IMR-90 (cell line): ENCODE measurements at regions not wholly inside any gene's neighbourhood (a gene's known extent, or its start where the extent isn't known, plus 50 kb on each side); places are given as distances from the start of the nearest gene placed in this dataset.

Source experiments
- ATAC-seq: fragments of 200-7000 bp; cut with Tn5 transposase; 2 replicates; pipeline ENCODE4 v1.9.1; 2020; ENCODE audit warnings: low read depth, mild to moderate bottlenecking, moderate library complexity
- BruUV-seq: library from RNA; stranded (reverse); fragments of 400-500 nt; replicated peaks from 2 replicates; lab custom pipeline; 2021; lab: Mats Ljungman, UMichigan
- CTCF ChIA-PET: fragments of 300-600 bp; formaldehyde crosslinking; extraction: SDS; loops from one replicate; lab custom pipeline; 2021; ENCODE audit warnings: antibody characterized with exemption; lab: Yijun Ruan, JAX
- POLR2A ChIA-PET: fragments of 300-600 bp; sonication (Branson Sonifier 250); formaldehyde crosslinking; loops from one replicate; lab custom pipeline; 2022; ENCODE audit warnings: antibody characterized with exemption; ENCODE audit not compliant: unreplicated experiment; lab: Charles Lee
- DNase-seq: peaks from one replicate; pipeline ENCODE4 v3.0.0; 2013
- H2AFZ ChIP-seq: replicated peaks from 2 replicates; pipeline ENCODE3; 2013; ENCODE audit warnings: low read length, mild to moderate bottlenecking; ENCODE audit not compliant: poor library complexity
- H2AK5ac ChIP-seq: 2 replicates; pipeline ENCODE4 v1.6.1; 2013; ENCODE audit warnings: low read depth, low read length, inconsistent platforms
- H2AK9ac ChIP-seq: replicated peaks from 2 replicates; pipeline ENCODE3; 2013; ENCODE audit warnings: mild to moderate bottlenecking, low read depth, low read length, moderate library complexity; ENCODE audit not compliant: poor library complexity
- H2BK120ac ChIP-seq: 2 replicates; pipeline ENCODE4 v1.6.1; 2013; ENCODE audit warnings: low read depth, low read length, inconsistent platforms
- H2BK15ac ChIP-seq: 3 replicates; pipeline ENCODE4 v1.6.1; 2013; ENCODE audit warnings: low read depth, low read length, inconsistent platforms
- H2BK20ac ChIP-seq: 2 replicates; pipeline ENCODE4 v1.6.1; 2013; ENCODE audit warnings: low read depth, mild to moderate bottlenecking, inconsistent platforms, low read length, moderate library complexity
- H2BK5ac ChIP-seq: 2 replicates; pipeline ENCODE4 v1.6.1; 2013; ENCODE audit warnings: mild to moderate bottlenecking, low read depth, low read length, inconsistent platforms; ENCODE audit not compliant: poor library complexity, severe bottlenecking
- H3K14ac ChIP-seq: replicated peaks from 2 replicates; pipeline ENCODE4 v1.6.1; 2013; ENCODE audit warnings: low read depth, low read length, inconsistent platforms
- H3K18ac ChIP-seq: 2 replicates; pipeline ENCODE4 v1.6.1; 2013; ENCODE audit warnings: low read depth, low read length, control low read depth
- H3K23ac ChIP-seq: 2 replicates; pipeline ENCODE4 v1.6.1; 2013; ENCODE audit warnings: low read depth, low read length, inconsistent platforms
- H3K27ac ChIP-seq: 2 replicates; pipeline ENCODE4 v1.5.1; 2013; ENCODE audit warnings: mild to moderate bottlenecking, control low read depth, low read length; ENCODE audit not compliant: insufficient read depth
- H3K27me3 ChIP-seq: 2 replicates; pipeline ENCODE4 v1.6.1; 2013; ENCODE audit warnings: low read length; ENCODE audit not compliant: control insufficient read depth, insufficient read depth
- H3K36me3 ChIP-seq: 2 replicates; pipeline ENCODE4 v1.6.1; 2013; ENCODE audit warnings: low read length, mixed read lengths; ENCODE audit not compliant: control insufficient read depth, insufficient read depth
- H3K4ac ChIP-seq: 2 replicates; pipeline ENCODE4 v1.6.1; 2013; ENCODE audit warnings: low read depth, low read length, inconsistent platforms
- H3K4me1 ChIP-seq: 2 replicates; pipeline ENCODE4 v1.6.1; 2013; ENCODE audit warnings: low read length, mixed read lengths; ENCODE audit not compliant: control insufficient read depth, insufficient read depth
- H3K4me2 ChIP-seq: 2 replicates; pipeline ENCODE4 v1.6.1; 2013; ENCODE audit warnings: low read depth, mild to moderate bottlenecking, control low read depth, low read length, moderate library complexity
- H3K4me3 ChIP-seq: 2 replicates; pipeline ENCODE4 v1.5.1; 2013; ENCODE audit warnings: low read depth, mild to moderate bottlenecking, control low read depth, low read length, moderate library complexity; ENCODE audit not compliant: insufficient read depth
- H3K56ac ChIP-seq: 2 replicates; pipeline ENCODE4 v1.6.1; 2013; ENCODE audit warnings: low read length, inconsistent platforms; ENCODE audit not compliant: insufficient read depth; ENCODE audit errors: extremely low read depth
- H3K79me1 ChIP-seq, 2 experiments: 2 replicates each; pipeline ENCODE4 v1.6.1; 2013; ENCODE audit warnings: low read length in 2 of 2, inconsistent platforms in 1 of 2, low read depth in 1 of 2
- H3K9ac ChIP-seq: 2 replicates; pipeline ENCODE4 v1.6.1; 2013; ENCODE audit warnings: low read depth, low read length, control low read depth
- H3K9me1 ChIP-seq: 2 replicates; pipeline ENCODE4 v1.6.1; 2013; ENCODE audit warnings: low read length, inconsistent platforms; ENCODE audit not compliant: insufficient read depth
- H3K9me3 ChIP-seq: 2 replicates; pipeline ENCODE4 v1.6.1; 2013; ENCODE audit warnings: low read length; ENCODE audit not compliant: control insufficient read depth, insufficient read depth
- H4K20me1 ChIP-seq: 2 replicates; pipeline ENCODE4 v1.6.1; 2013; ENCODE audit warnings: low read length, inconsistent platforms; ENCODE audit not compliant: insufficient read depth
- H4K5ac ChIP-seq: 2 replicates; pipeline ENCODE4 v1.6.1; 2013; ENCODE audit warnings: mild to moderate bottlenecking, low read depth, low read length, control low read depth
- H4K8ac ChIP-seq, 2 experiments: 2 replicates each; pipeline ENCODE4 v1.6.1; 2013; ENCODE audit warnings: low read depth in 2 of 2, low read length in 2 of 2, control low read depth in 1 of 2, inconsistent platforms in 1 of 2
- H4K91ac ChIP-seq: 2 replicates; pipeline ENCODE4 v1.6.1; 2013; ENCODE audit warnings: low read depth, low read length, inconsistent platforms; ENCODE audit not compliant: insufficient read depth
- BHLHE40 ChIP-seq: fragments of 150-350 bp; IDR thresholded peaks from 2 replicates; pipeline ENCODE4 v1.6.1; 2016; ENCODE audit warnings: mild to moderate bottlenecking, low read depth, low read length
- CEBPB ChIP-seq: IDR thresholded peaks from 2 replicates; pipeline ENCODE4 v1.6.1; 2012; ENCODE audit warnings: low read depth, low read length, improper control_type of control experiment
- CHD1 ChIP-seq: IDR thresholded peaks from 2 replicates; pipeline ENCODE4 v1.6.1; 2012; ENCODE audit warnings: low read depth, low read length, improper control_type of control experiment
- CTCF ChIP-seq: conservative IDR thresholded peaks from 2 replicates; pipeline ENCODE4 v1.5.1; 2012; ENCODE audit warnings: mild to moderate bottlenecking, low read depth, low read length, improper control_type of control experiment
- ELK1 ChIP-seq: fragments of 150-350 bp; IDR thresholded peaks from 2 replicates; pipeline ENCODE4 v1.6.1; 2016; ENCODE audit warnings: low read depth, mild to moderate bottlenecking, low read length, moderate library complexity, borderline replicate concordance
- FOS ChIP-seq: fragments of 150-350 bp; IDR thresholded peaks from 2 replicates; pipeline ENCODE4 v1.6.1; 2016; ENCODE audit warnings: low read depth, low read length
- MAFK ChIP-seq: IDR thresholded peaks from 2 replicates; pipeline ENCODE4 v1.6.1; 2012; ENCODE audit warnings: low read depth, low read length, improper control_type of control experiment
- MAZ ChIP-seq: IDR thresholded peaks from 2 replicates; pipeline ENCODE4 v1.6.1; 2012; ENCODE audit warnings: low read depth, mild to moderate bottlenecking, low read length, improper control_type of control experiment, moderate library complexity, borderline replicate concordance
- MXI1 ChIP-seq: IDR thresholded peaks from 2 replicates; pipeline ENCODE4 v1.6.1; 2012; ENCODE audit warnings: low read depth, mild to moderate bottlenecking, low read length, moderate library complexity, borderline replicate concordance
- NFE2L2 ChIP-seq: fragments of 150-350 bp; IDR thresholded peaks from 2 replicates; pipeline ENCODE4 v1.6.1; 2016; ENCODE audit warnings: low read depth, mild to moderate bottlenecking, low read length
- POLR2A ChIP-seq: IDR thresholded peaks from 2 replicates; pipeline ENCODE4 v1.6.1; 2012; ENCODE audit warnings: mild to moderate bottlenecking, low read depth, low read length
- RAD21 ChIP-seq: IDR thresholded peaks from 2 replicates; pipeline ENCODE4 v1.6.1; 2012; ENCODE audit warnings: low read length, improper control_type of control experiment
- RCOR1 ChIP-seq: IDR thresholded peaks from 2 replicates; pipeline ENCODE4 v1.6.1; 2012; ENCODE audit warnings: mild to moderate bottlenecking, low read length, improper control_type of control experiment; ENCODE audit not compliant: insufficient replicate concordance
- RFX5 ChIP-seq: IDR thresholded peaks from 2 replicates; pipeline ENCODE4 v1.8.0; 2012; ENCODE audit warnings: low read depth, mild to moderate bottlenecking, low read length, moderate library complexity
- SMC3 ChIP-seq: fragments of 150-350 bp; IDR thresholded peaks from 2 replicates; pipeline ENCODE4 v1.6.1; 2016; ENCODE audit warnings: low read depth, mild to moderate bottlenecking, antibody characterized with exemption, low read length, moderate library complexity
- USF2 ChIP-seq: fragments of 150-350 bp; IDR thresholded peaks from 2 replicates; pipeline ENCODE4 v1.6.1; 2017; ENCODE audit warnings: mild to moderate bottlenecking, antibody characterized with exemption, low read length, low read depth
- WGBS, 2 experiments: methylation state at CpG; one replicate each; pipeline versions ENCODE4 v1.1.5 to v1.1.7; 2013; ENCODE audit warnings: missing lambda C conversion rate in 2 of 2; ENCODE audit not compliant: insufficient read length in 1 of 2; ENCODE audit errors: extremely low coverage in 2 of 2; 5-methylcytosine and 5-hydroxymethylcytosine counted together
- dilution Hi-C: fragments of 300-500 bp; cut with HindIII; formaldehyde crosslinking; loops from one replicate; pipeline ENCODE4 v1.14.3; 2018; ENCODE audit warnings: low sequenced_read_pairs; ENCODE audit not compliant: unreplicated experiment
- in situ Hi-C: fragments of 300-500 bp; cut with MboI; formaldehyde crosslinking; loops from 3 replicates; pipeline ENCODE4 v1.14.3; 2019; ENCODE audit warnings: low sequenced_read_pairs, inconsistent platforms, mixed read lengths
- intact Hi-C: fragments of 100-400 bp; cut with micrococcal nuclease; formaldehyde crosslinking; loops from 2 replicates; pipeline ENCODE4 v1.10.0; 2022

- no peak for ATAC-seq
- H2AK9ac ChIP-seq = no peak overlapping the region
- H2AK5ac ChIP-seq = no peak overlapping the region
- H3K14ac ChIP-seq = no peak overlapping the region
- intact Hi-C loops = no loop called here
- no peak overlapping the region for H4K8ac ChIP-seq
- DNase-seq = no peak
- no peaks in the 10 kb centered on the region for H3K79me1 ChIP-seq
- dilution Hi-C loops = no loop called here
- no peak overlapping the region for H3K4ac ChIP-seq
- CTCF ChIA-PET = no interaction called here
- H3K27ac ChIP-seq = no peak overlapping the region
- H2BK20ac ChIP-seq = no peak overlapping the region
- H3K23ac ChIP-seq = no peak overlapping the region
- H3K36me3 ChIP-seq = no peaks in the 10 kb centered on the region
- no peaks in the 10 kb centered on the region for H4K20me1 ChIP-seq
- no peak overlapping the region for H3K4me2 ChIP-seq
- no peak overlapping the region for H3K18ac ChIP-seq
- H3K56ac ChIP-seq = no peak overlapping the region
- in situ Hi-C loops = no loop called here
- no peak overlapping the region for H2BK120ac ChIP-seq
- no peak overlapping the region for H4K91ac ChIP-seq
- no peaks in the 10 kb centered on the region for H3K27me3 ChIP-seq
- no peaks in the 10 kb centered on the region for H3K4me1 ChIP-seq
- H2BK5ac ChIP-seq = no peak overlapping the region
- no TSS peak for BruUV-seq
- no peak for TF ChIP-seq CHD1
- no peak for TF ChIP-seq CEBPB
- TF ChIP-seq NFE2L2 = no peak
- no peak for TF ChIP-seq CTCF
- no peak for TF ChIP-seq USF2
- TF ChIP-seq RAD21 = no peak
- no peak for TF ChIP-seq MXI1
- no peak for TF ChIP-seq RCOR1
- no peak for TF ChIP-seq ELK1
- TF ChIP-seq MAZ = no peak
- no peak for TF ChIP-seq BHLHE40
- no peak for TF ChIP-seq POLR2A
- no peak for TF ChIP-seq MAFK
- TF ChIP-seq FOS = no peak
- TF ChIP-seq SMC3 = no peak
- no peak for TF ChIP-seq RFX5
- no peak overlapping the region for H3K9ac ChIP-seq
- POLR2A ChIA-PET = no interaction called here
- no peak overlapping the region for H3K4me3 ChIP-seq
- no peak overlapping the region for H4K5ac ChIP-seq
- peaks cover 5% of the 10 kb centered on the region for H3K9me3 ChIP-seq
- WGBS, 2 experiments = no CpG with 5 or more reads among the region's 2 CpGs
- no peak overlapping the region for H2BK15ac ChIP-seq
- no peak overlapping the region for H2AFZ ChIP-seq
- no peaks in the 10 kb centered on the region for H3K9me1 ChIP-seq
These were observed 291.1 kb downstream of the DOK5 start for GRCh38 chr20:54766483-54766882.
